Smooth muscle cell (in vitro differentiated cells): ENCODE measurements at regions not wholly inside any gene's neighbourhood (a gene's known extent, or its start where the extent isn't known, plus 50 kb on each side); places are given as distances from the start of the nearest gene placed in this dataset.

ENCODE experiments used
- DNase-seq: peaks from one replicate; lab custom pipeline; 2025; ENCODE audit not compliant: unreplicated experiment; lab: John Stamatoyannopoulos, UW
- H2AFZ ChIP-seq: fragments of 200-600 bp; sonication (generic); 2 replicates; pipeline ENCODE4 v1.6.0; 2016; ENCODE audit warnings: antibody characterized with exemption, low read depth, mild to moderate bottlenecking
- H3F3A ChIP-seq: fragments of 200-600 bp; sonication (generic); 2 replicates; pipeline ENCODE4 v1.6.0; 2017; ENCODE audit warnings: antibody characterized with exemption, low read depth
- H3K27ac ChIP-seq: fragments of 200-600 bp; sonication (generic); 2 replicates; pipeline ENCODE4 v1.5.1; 2016; ENCODE audit warnings: low read depth, mild to moderate bottlenecking
- H3K27me3 ChIP-seq: fragments of 200-600 bp; sonication (generic); 2 replicates; pipeline ENCODE4 v1.6.1; 2016; ENCODE audit warnings: low read depth, mild to moderate bottlenecking
- H3K36me3 ChIP-seq: fragments of 200-600 bp; sonication (generic); 2 replicates; pipeline ENCODE4 v1.5.1; 2016; ENCODE audit warnings: low read depth
- H3K4me1 ChIP-seq: fragments of 200-600 bp; sonication (generic); 2 replicates; pipeline ENCODE4 v1.5.1; 2016; ENCODE audit warnings: low read depth
- H3K4me2 ChIP-seq: fragments of 200-600 bp; sonication (generic); 2 replicates; pipeline ENCODE4 v1.6.0; 2016; ENCODE audit warnings: mild to moderate bottlenecking
- H3K4me3 ChIP-seq: fragments of 200-600 bp; sonication (generic); 2 replicates; pipeline ENCODE4 v1.5.1; 2016; ENCODE audit warnings: mild to moderate bottlenecking
- H3K79me2 ChIP-seq: fragments of 200-600 bp; sonication (generic); 2 replicates; pipeline ENCODE4 v1.6.0; 2016; ENCODE audit warnings: low read depth, mild to moderate bottlenecking
- H3K9ac ChIP-seq: fragments of 200-600 bp; sonication (generic); 2 replicates; pipeline ENCODE4 v1.6.0; 2016; ENCODE audit warnings: low read depth
- H3K9me3 ChIP-seq: fragments of 200-600 bp; sonication (generic); replicated peaks from 2 replicates; pipeline ENCODE4 v1.5.1; 2016; ENCODE audit warnings: low read depth
- H4K20me1 ChIP-seq: fragments of 200-600 bp; sonication (generic); 2 replicates; pipeline ENCODE4 v1.6.0; 2016; ENCODE audit warnings: low read depth
- WGBS: methylation state at CpG from one replicate; pipeline ENCODE4 v1.1.7; 2016; ENCODE audit warnings: low lambda C conversion rate; 5-methylcytosine and 5-hydroxymethylcytosine counted together
- TF ChIP-seq, protein P1 (sequence below): fragments of 200-600 bp; sonication (generic); IDR thresholded peaks from 2 replicates; pipeline ENCODE4 v1.5.1; 2017; ENCODE audit warnings: borderline replicate concordance, mild to moderate bottlenecking, antibody characterized with exemption; ENCODE audit not compliant: insufficient read depth, poor library complexity, severe bottlenecking

DNA sequence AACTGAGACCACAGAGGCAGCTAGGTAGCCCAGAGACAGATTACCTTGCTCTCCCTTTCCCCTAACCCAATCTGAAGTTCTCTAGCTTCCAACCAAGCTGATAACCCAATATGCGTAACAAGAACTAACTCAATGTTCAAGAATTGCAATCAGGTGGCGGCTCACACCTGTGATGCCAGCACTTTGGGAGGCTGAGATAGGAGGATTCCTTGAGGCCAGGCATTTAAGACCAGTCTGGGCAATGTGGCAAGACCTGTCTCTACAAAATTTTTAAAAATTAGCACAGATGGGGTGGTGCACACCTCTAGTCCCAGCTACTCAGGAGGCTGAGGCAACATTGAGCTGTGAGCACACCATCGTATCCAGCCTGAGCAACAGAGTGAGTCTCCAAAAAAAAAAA, 86.7 kb upstream of the IPO5 start:
- no peak overlapping the region for H3K4me2 ChIP-seq
- H3K79me2 ChIP-seq, result no peaks in the 10 kb centered on the region
- no peaks in the 10 kb centered on the region for H3K36me3 ChIP-seq
- no peaks in the 10 kb centered on the region for H3K4me1 ChIP-seq
- DNase-seq, result no peak
- no peaks in the 10 kb centered on the region for H3F3A ChIP-seq
- no peak overlapping the region for H3K27ac ChIP-seq
- TF ChIP-seq, protein P1, sequence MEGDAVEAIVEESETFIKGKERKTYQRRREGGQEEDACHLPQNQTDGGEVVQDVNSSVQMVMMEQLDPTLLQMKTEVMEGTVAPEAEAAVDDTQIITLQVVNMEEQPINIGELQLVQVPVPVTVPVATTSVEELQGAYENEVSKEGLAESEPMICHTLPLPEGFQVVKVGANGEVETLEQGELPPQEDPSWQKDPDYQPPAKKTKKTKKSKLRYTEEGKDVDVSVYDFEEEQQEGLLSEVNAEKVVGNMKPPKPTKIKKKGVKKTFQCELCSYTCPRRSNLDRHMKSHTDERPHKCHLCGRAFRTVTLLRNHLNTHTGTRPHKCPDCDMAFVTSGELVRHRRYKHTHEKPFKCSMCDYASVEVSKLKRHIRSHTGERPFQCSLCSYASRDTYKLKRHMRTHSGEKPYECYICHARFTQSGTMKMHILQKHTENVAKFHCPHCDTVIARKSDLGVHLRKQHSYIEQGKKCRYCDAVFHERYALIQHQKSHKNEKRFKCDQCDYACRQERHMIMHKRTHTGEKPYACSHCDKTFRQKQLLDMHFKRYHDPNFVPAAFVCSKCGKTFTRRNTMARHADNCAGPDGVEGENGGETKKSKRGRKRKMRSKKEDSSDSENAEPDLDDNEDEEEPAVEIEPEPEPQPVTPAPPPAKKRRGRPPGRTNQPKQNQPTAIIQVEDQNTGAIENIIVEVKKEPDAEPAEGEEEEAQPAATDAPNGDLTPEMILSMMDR, result no peak
- H2AFZ ChIP-seq, result no peak overlapping the region
- 57% methylated on average over 3 of the region's 3 CpGs for WGBS
- H4K20me1 ChIP-seq, result no peaks in the 10 kb centered on the region
- no peak overlapping the region for H3K4me3 ChIP-seq
- no peak overlapping the region for H3K9ac ChIP-seq
- no peaks in the 10 kb centered on the region for H3K9me3 ChIP-seq
- no peaks in the 10 kb centered on the region for H3K27me3 ChIP-seq

- no peaks in the 10 kb centered on the region for H3F3A ChIP-seq
- no peaks in the 10 kb centered on the region for H3K36me3 ChIP-seq
- no peak overlapping the region for H3K27ac ChIP-seq
- no peak overlapping the region for H3K9ac ChIP-seq
- TF ChIP-seq, protein P1, result no peak
- H2AFZ ChIP-seq, result no peak overlapping the region
- DNase-seq, result no peak
- no peak overlapping the region for H3K4me3 ChIP-seq
- H4K20me1 ChIP-seq, result no peaks in the 10 kb centered on the region
- no peaks in the 10 kb centered on the region for H3K79me2 ChIP-seq
- no peaks in the 10 kb centered on the region for H3K4me1 ChIP-seq
- no peaks in the 10 kb centered on the region for H3K27me3 ChIP-seq
- 97% methylated on average over 1 of the region's 1 CpG for WGBS
- no peaks in the 10 kb centered on the region for H3K9me3 ChIP-seq
- no peak overlapping the region for H3K4me2 ChIP-seq
Observed at GRCh38 chr13:97873398-97873797, 80.1 kb upstream of the IPO5 start.

DNA sequence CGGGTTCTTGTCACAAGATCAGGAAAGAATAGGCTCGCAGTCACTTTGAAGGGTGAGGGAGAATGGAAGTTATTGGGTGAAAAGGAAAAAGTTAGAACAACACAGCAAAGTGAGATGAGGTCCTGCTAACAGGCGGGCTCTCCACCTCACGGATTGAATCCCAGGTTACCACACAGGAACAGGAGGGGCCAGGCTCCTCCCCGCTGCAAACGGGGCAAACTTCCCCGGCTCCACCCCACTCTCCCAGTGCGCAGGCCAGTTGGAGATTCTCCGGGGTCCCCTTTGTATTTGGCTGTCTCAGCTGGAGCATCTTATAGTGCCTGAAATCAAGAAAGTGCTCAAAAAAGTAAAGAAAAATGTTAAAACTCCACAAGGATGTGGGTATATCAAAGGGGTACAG, 78.3 kb upstream of the IPO5 start:
- no peak overlapping the region for H2AFZ ChIP-seq
- WGBS, result 74% methylated on average over 9 of the region's 9 CpGs
- H3K79me2 ChIP-seq, result no peaks in the 10 kb centered on the region
- H3K9ac ChIP-seq, result no peak overlapping the region
- H3F3A ChIP-seq, result no peaks in the 10 kb centered on the region
- no peaks in the 10 kb centered on the region for H3K27me3 ChIP-seq
- no peaks in the 10 kb centered on the region for H4K20me1 ChIP-seq
- TF ChIP-seq, protein P1, result no peak
- no peaks in the 10 kb centered on the region for H3K9me3 ChIP-seq
- H3K36me3 ChIP-seq, result no peaks in the 10 kb centered on the region
- no peak overlapping the region for H3K4me3 ChIP-seq
- no peak overlapping the region for H3K27ac ChIP-seq
- H3K4me1 ChIP-seq, result no peaks in the 10 kb centered on the region
- no peak for DNase-seq
- no peak overlapping the region for H3K4me2 ChIP-seq

DNA sequence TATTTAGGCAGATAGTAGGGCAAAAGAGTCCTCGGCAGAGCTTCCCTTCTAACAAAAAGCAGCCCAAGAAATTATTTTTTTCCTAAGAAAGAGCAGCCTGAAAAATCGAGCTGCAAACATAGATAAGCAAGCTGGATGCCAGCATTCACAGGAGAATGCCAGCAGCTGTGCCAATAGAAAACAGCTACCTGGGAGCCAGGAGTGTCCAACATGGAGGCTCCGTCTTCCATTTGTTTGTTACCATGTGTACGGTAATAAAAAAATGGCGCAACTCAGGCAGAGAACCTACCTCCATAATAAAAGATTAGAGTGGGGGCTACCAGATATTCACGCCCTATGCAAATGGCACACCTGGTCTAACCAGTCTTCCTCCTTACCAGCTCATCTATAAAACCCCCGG, 77.6 kb upstream of the IPO5 start:
- WGBS, result 96% methylated on average over 7 of the region's 7 CpGs
- Histone ChIP-seq H3F3A (no peaks in the 10 kb centered on the region), H3K4me1 (no peaks in the 10 kb centered on the region), H3K4me2 (no peak overlapping the region), H3K79me2 (no peaks in the 10 kb centered on the region), H3K9ac (no peak overlapping the region), H3K4me3 (no peak overlapping the region), H4K20me1 (no peaks in the 10 kb centered on the region), H3K9me3 (no peaks in the 10 kb centered on the region), H3K36me3 (no peaks in the 10 kb centered on the region), H2AFZ (no peak overlapping the region), H3K27ac (no peak overlapping the region), H3K27me3 (no peaks in the 10 kb centered on the region)
- TF ChIP-seq, protein P1, result no peak
- no peak for DNase-seq
